Fibroblast of upper back skin (primary cell): ENCODE measurements at regions not wholly inside any gene's neighbourhood (a gene's known extent, or its start where the extent isn't known, plus 50 kb on each side); places are given as distances from the start of the nearest gene placed in this dataset.

ENCODE experiments used
- DNase-seq: peaks from one replicate; pipeline ENCODE4 v3.0.0-alpha.2; 2013

- no peak for DNase-seq
Observed at GRCh38 chr2:220890931-220891330, 681.2 kb downstream of the EPHA4 start.

DNA sequence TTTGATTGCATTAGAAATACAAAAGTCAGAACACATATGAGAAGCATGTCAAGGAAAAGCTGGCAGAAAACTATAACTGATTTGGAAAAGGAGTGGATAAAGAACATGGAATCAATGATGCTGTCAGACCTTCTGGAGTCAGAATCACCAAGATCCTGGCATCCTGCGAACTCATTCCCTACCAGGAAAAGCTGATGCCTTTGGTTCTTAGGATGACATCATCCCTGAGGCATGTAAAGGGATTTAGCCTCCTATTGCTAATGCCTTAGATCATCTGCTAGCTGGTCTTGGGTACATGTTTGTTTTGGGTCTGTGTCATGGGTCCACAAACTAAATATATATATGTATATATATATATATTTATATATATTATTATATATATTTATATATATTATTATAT, 680.7 kb downstream of the EPHA4 start:
- peak; percentile 85 for DNase-seq

DNA sequence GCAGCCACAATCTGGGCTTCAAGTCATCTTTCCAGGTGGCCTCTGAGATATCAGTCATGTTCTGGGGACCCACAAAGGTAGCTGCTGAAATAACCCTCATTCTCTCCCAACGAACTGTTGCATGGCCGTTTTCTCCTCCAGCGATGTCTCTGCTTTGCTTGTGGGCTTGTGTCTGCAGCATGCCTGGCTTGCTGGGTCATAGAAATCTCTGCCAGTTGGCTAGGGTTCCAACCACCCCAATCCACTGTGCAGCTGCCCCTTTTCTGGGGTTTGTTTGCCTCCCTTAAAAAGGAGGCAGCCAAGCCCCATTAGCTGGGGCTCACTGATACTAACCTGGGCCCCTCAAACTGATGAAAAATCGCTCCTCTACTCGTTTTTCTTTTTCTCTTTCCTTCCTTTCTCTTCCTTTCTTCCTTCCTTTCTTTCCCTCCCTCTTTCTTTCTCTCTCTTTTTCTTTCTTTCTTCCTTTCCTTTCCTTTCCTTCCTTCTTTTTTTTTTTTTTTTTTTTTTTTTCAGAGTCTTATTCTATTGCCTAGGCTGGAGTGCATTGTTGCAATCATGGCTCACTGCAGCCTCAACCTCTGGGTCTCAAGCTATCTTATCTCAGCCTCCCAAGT, 680.0 kb downstream of the EPHA4 start:
- no peak for DNase-seq

DNA sequence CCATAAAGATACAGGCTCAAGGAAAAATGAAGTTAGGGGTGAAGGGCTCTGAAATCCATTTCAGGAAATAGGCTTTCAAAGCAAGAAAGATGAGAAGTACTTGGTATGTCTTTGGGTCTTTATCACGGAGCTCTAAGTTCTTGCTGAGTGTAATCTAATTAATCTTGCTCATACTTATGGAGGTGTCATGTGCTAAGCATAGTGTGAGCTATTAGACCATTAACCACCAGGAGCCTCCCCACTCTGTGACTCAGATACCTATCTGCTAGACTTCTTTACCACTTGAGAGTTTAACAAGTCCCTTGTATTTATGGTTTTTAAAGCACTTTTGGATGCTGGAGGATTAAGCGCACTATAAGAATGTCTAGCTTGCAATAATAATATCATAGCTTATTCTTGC, 678.7 kb downstream of the EPHA4 start:
- peak; percentile 41 for DNase-seq

DNA sequence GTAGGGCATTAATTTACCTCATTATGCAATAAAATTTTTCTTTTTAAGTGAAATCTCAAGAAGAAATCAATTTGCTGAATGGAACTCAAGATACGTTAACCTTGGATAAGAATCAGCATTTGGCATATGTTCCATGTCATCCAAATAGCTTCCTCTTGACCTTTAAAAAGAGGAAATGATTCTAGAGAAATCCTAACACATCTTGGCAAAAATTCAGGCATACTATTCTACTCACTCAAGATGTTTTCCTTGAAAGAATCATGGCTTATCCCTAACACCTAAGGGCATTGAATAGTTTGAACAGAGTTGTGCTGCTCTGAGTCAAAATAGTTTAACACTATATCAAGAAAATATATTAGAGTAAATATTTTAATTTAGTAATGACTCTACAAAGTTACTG, 678.0 kb downstream of the EPHA4 start:
- DNase-seq: peak; percentile 23

- no peak for DNase-seq
Observed at GRCh38 chr2:220899492-220899891, 672.6 kb downstream of the EPHA4 start.

- peak; percentile 14 for DNase-seq
Observed at GRCh38 chr2:220904015-220904414, 668.1 kb downstream of the EPHA4 start.

DNA sequence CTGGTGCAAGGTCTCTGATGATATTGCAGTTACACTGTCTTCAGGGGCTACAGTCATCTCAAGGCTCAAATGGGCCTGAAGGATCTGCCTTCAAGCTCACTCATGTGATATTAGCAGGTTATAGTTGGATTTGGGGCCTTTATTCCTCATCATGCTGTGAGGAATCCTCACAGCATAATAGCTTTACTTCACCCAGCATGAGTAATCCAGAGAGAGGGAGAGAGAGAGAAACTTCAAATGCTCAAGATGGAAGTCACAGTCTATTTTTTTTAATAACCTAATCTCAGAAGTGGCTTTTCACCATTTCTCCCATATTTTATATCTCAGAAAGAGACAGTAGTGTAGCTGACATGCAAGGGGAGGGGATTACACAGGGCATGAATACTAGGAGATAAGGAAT, 658.7 kb downstream of the EPHA4 start:
- DNase-seq: no peak

DNA sequence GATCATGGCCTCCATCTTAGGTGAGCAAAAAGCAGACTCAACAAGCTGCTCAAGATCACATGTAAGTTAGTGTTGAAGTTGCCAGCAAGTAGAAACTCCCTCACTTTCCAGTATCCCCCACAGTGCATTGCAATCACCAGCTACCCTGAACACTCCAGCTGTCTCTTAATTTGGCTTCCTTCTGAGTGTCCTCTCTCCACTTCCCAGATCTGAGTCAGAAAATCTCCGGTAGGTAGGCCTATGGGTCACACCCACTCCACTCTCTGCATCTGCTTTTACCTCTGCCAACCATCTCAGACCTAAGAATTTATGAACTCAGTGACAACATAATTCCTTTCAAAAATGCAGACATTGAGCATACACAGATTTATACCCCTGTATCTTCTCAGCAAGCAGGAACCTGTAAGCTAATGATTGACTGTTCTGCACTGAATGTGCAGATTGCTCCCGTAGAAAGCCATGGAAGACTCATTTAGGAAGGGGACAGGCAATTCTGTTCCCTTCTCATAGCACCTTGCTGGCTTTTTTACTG, 656.9 kb downstream of the EPHA4 start:
- DNase-seq: no peak

DNA sequence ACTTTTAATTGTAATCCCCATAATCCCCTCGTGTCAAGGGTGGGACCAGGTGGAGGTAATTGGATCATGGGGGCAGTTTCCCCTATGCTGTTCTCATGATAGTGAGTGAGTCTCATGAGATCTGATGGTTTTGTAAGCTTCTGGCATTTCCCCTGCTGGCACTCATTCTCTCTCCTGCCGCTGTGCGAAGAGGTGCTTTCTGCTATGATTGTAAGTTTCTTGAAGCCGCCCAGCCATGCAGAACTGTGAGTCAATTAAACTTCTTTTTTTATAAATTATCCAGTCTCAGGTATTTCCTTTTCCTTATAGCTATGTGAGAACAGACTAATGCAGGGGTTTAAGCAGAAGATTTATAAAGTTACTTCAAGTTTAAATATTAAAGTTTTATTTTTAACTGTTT, 655.2 kb downstream of the EPHA4 start:
- DNase-seq: no peak

GRCh38 chr2:220930271-220931076, 641.6 kb downstream of the EPHA4 start:
- peak; percentile 56 for DNase-seq

- DNase-seq: peak; percentile 11
Observed at GRCh38 chr2:220931491-220931890, 640.6 kb downstream of the EPHA4 start.

DNA sequence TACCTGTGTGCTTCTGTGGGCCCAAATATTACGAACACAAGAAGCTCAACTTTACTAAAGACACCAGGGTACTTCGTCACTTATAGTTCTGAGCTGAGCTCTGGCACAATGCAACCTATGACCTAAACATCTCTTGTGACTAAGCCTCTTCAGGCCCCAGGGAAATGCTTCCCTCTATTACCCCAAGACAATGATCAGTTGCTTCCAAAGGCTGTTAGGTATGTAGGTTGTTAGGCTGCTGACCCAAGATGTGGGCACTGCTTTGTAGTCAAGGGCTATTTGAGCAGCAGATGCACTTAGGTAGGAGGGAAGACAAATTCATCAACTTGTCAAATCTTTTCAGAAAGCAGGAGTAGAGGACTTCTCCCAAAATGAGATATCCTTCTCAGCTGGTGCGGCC, 640.1 kb downstream of the EPHA4 start:
- DNase-seq: no peak

DNA sequence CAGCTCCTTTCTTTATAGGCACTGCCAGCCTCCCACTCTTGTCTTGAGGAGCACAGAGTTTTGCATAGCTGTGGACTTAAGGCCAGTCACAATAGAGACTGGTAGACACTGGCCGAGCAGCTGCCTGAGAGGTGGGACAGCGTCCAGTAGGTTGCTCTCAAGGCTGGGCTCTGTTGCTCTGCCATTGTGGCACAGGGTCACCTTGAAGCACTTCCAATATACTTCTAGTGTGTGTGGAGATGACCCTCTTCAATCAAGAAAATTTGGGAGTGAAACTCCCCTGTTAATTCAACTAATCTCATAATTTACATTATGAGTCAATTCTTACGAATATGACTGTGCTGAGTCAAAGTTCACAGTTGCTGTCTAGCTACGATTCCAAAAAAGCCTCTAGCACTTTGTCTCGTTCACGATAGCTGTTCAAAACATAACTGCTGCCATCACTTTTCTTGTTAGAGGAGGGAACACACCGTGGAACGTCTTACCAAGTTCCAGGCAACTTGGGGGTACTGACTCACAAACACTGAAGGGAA, 636.2 kb downstream of the EPHA4 start:
- no peak for DNase-seq

DNA sequence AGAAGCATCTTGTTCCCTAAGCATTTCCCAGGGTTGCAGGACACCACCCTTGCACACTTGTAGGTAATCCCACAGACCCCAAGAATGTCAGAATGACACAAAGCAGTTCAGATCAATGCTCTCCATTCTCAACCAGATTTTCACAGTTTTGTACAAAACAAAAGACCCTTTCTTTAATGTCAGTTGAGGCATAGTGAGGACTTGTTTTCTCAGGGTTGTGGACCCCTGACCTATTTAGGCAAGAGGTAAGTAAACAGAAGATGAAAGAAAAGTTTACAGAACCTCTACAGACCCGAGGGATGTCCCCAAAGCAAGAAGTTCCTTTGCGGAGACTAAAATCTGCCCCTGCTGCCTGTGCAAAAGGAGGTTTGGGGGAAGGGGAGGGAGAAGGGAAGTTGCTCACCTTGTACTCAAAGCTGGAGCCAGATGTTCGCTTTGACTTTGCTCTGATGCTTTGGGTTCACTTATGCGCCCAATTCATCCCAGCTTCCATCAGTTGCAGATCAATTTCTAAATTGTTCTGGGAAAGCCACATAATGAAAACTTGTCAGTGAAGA, 635.4 kb downstream of the EPHA4 start:
- no peak for DNase-seq

DNA sequence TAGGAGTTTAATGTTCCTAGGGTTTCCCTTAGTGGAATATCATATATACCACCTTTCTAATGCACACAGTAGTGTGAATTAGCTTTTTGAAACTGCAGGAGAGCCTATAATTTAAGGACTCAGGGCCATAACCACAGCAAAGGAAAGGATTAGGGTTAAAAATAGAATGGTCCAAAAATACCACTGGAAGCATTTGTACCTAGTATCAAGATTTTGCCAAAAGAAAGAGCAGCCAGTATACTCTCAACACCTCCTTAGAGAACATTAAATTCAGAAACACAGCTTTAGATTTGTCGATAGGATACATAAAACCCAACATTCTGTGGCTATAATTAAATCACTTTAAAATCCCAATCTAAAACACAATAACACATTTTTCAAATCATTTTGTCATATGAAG, 634.9 kb downstream of the EPHA4 start:
- DNase-seq: no peak

DNA sequence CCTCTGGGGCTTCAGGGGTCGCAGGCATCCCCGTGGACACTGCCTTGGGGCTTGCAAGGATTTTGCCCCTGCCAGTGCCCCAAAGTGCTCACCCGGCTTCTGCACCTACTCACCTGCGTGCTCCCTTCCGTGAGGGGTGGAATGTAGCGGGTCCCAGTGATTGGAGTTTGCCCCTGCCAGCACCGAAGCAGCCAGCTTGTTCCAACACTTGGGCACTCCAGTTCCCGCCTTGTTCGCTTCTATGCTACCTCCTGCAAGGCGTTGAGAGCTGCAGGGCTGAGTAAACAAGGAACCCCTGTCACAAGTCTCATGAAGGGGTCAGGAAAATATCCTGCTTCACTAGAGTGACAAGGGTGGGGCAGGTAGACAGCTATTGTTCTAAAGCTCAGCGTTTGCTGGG, 631.5 kb downstream of the EPHA4 start:
- no peak for DNase-seq

GRCh38 chr2:220941683-220942082, 630.4 kb downstream of the EPHA4 start:
- DNase-seq: no peak

DNA sequence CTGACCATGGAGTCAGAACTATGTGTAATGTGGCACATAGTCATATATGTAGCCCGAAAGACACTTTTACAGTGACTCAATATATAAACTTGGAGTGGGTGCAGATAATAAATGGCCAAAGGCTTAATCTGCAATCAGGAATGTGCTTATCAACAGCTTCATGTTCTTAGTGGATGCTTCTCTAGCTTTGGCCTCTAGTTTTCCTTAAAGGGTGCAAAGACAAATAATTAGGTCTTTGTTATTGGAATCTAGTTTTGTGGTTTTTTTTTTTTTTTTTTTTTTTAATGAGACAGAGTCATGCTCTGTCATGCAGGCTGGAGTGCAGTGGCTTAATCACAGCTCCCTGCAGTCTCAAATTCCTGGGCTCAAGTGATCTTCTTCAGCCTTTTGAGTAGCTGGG, 625.6 kb downstream of the EPHA4 start:
- no peak for DNase-seq

- no peak for DNase-seq
Observed at GRCh38 chr2:220948579-220948978, 623.5 kb downstream of the EPHA4 start.

- no peak for DNase-seq
Observed at GRCh38 chr2:220949466-220949865, 622.6 kb downstream of the EPHA4 start.

- no peak for DNase-seq
Observed at GRCh38 chr2:220955776-220956175, 616.3 kb downstream of the EPHA4 start.

- DNase-seq: no peak
Observed at GRCh38 chr2:220956429-220956828, 615.7 kb downstream of the EPHA4 start.

- no peak for DNase-seq
Observed at GRCh38 chr2:220959391-220959802, 612.7 kb downstream of the EPHA4 start.
